ENCODE measurements at regions not wholly inside any gene's neighbourhood (a gene's known extent, or its start where the extent isn't known, plus 50 kb on each side); places are given as distances from the start of the nearest gene placed in this dataset.

GRCh38 chr5:179417016-179417415, 71.8 kb upstream of the ADAMTS2 start:
- TF ChIP-seq EP300 (IDR thresholded peaks at IDR 0.05) (no peak), CTCF (IDR thresholded peaks at IDR 0.05) (no peak)
